ENCODE measurements at regions not wholly inside any gene's neighbourhood (a gene's known extent, or its start where the extent isn't known, plus 50 kb on each side); places are given as distances from the start of the nearest gene placed in this dataset.

DNA sequence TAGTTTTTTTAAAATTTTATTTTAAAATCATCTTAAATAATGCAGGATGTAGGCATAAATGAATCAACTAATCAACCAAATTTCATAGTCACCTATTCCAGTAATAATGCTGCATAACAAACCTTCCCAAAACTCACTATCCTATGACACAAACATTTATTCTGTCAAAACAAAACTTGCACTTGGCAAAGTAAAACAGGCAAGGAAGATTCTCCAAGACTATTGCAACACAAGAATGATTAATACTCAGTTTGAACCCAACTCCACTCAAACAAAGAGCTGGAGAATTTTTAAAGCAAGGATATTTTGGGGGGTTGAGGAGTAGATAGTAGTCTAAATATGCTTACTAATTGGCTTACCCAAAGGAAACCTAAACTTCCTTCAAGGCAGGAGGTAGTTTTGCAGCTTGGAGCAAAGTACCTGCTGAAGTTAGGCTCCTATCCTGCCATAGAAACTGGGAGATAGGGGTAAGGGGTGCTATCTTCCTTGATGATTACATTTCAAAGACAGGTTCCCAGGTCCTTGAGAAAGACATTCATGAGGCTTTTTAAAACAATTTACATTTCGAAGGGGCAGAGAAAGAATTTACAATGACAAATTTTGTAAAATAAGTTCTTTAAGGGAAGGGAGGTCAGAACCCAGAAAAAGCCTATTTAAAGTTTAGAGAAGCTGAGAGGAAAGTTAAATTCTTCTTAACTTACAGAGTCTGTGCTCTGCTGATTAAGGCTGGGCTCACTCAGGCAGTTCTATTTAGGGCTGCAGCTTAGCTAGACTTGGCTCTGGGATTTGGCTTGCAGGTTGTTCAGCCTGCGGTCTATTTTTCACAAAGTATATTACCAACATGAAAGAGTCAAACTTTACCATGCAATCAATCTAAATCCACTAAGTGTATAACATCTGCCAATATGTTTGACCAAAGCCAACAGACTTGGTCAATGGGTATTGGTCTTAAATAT is 549.0 kb downstream of the KCTD12 start:
- TF ChIP-seq RXRA (IDR thresholded peaks at IDR 0.05) (no peak), NR2F2 (IDR thresholded peaks at IDR 0.05) (no peak), HNF4A (conservative IDR thresholded peaks at IDR 0.05) (no peak), JUND (IDR thresholded peaks at IDR 0.05) (no peak), EGR1 (IDR thresholded peaks at IDR 0.05; ENCODE audit: low read depth in 2 of 2) (no peak), ATF3 (IDR thresholded peaks at IDR 0.05) (no peak), RAD21 (IDR thresholded peaks at IDR 0.05) (no peak), MAX (IDR thresholded peaks at IDR 0.05) (no peak), YY1 (IDR thresholded peaks at IDR 0.05) (no peak), REST (IDR thresholded peaks at IDR 0.05) (no peak), FOXA1 (IDR thresholded peaks at IDR 0.05) (no peak), GABPA (IDR thresholded peaks at IDR 0.05 in 1 of 2, conservative IDR thresholded peaks at IDR 0.05 in 1 of 2) (no peak), SP1 (IDR thresholded peaks at IDR 0.05) (no peak), TAF1 (conservative IDR thresholded peaks at IDR 0.05) (no peak), FOXA2 (IDR thresholded peaks at IDR 0.05) (no peak), HNF4G (IDR thresholded peaks at IDR 0.05) (no peak)
- TF ChIP-seq, protein P1, sequence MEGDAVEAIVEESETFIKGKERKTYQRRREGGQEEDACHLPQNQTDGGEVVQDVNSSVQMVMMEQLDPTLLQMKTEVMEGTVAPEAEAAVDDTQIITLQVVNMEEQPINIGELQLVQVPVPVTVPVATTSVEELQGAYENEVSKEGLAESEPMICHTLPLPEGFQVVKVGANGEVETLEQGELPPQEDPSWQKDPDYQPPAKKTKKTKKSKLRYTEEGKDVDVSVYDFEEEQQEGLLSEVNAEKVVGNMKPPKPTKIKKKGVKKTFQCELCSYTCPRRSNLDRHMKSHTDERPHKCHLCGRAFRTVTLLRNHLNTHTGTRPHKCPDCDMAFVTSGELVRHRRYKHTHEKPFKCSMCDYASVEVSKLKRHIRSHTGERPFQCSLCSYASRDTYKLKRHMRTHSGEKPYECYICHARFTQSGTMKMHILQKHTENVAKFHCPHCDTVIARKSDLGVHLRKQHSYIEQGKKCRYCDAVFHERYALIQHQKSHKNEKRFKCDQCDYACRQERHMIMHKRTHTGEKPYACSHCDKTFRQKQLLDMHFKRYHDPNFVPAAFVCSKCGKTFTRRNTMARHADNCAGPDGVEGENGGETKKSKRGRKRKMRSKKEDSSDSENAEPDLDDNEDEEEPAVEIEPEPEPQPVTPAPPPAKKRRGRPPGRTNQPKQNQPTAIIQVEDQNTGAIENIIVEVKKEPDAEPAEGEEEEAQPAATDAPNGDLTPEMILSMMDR (IDR thresholded peaks at IDR 0.05; ENCODE audit: low read depth, low read length, missing input control), result no peak
- H3K27ac ChIP-seq (ENCODE audit: low read depth in 1 of 2, low read length in 2 of 2), result no peak overlapping the region
- H3K27me3 ChIP-seq (ENCODE audit: control insufficient read depth in 4 of 4, insufficient read depth in 4 of 4, low read length in 3 of 4), result no peaks in the 10 kb centered on the region
- no peak for DNase-seq (ENCODE audit: low spot score)
- no peaks in the 10 kb centered on the region for H3K36me3 ChIP-seq (ENCODE audit: control insufficient read depth in 4 of 4, insufficient read depth in 3 of 4, low read depth in 1 of 4, low read length in 3 of 4)
- no peaks in the 10 kb centered on the region for H3K4me1 ChIP-seq (ENCODE audit: control insufficient read depth in 4 of 4, insufficient read depth in 4 of 4, low read length in 3 of 4)
- H3K4me3 ChIP-seq (ENCODE audit: low read depth in 1 of 3, low read length in 3 of 3), result no peak overlapping the region
- 53% methylated on average over 2 of the region's 2 CpGs for WGBS
- H3K9me3 ChIP-seq (ENCODE audit: control insufficient read depth in 4 of 4, low read length in 3 of 4), result no peaks in the 10 kb centered on the region
- H3K9ac ChIP-seq (ENCODE audit: low read depth in 1 of 2, low read length in 2 of 2), result no peak overlapping the region

GRCh38 chr13:76335463-76335862 is 550.7 kb downstream of the KCTD12 start:
- Histone ChIP-seq H3K27me3 (ENCODE audit: control insufficient read depth in 4 of 4, insufficient read depth in 4 of 4, low read length in 3 of 4) (no peaks in the 10 kb centered on the region), H3K4me1 (ENCODE audit: control insufficient read depth in 4 of 4, insufficient read depth in 4 of 4, low read length in 3 of 4) (no peaks in the 10 kb centered on the region), H3K27ac (ENCODE audit: low read depth in 1 of 2, low read length in 2 of 2) (no peak overlapping the region), H3K9ac (ENCODE audit: low read depth in 1 of 2, low read length in 2 of 2) (no peak overlapping the region), H3K9me3 (ENCODE audit: control insufficient read depth in 4 of 4, low read length in 3 of 4) (no peaks in the 10 kb centered on the region), H3K36me3 (ENCODE audit: control insufficient read depth in 4 of 4, insufficient read depth in 3 of 4, low read depth in 1 of 4, low read length in 3 of 4) (no peaks in the 10 kb centered on the region), H3K4me3 (ENCODE audit: low read depth in 1 of 3, low read length in 3 of 3) (no peak overlapping the region)
- no peak for DNase-seq (ENCODE audit: low spot score)
- TF ChIP-seq ZBTB33 (IDR thresholded peaks at IDR 0.05) (no peak), HNF4G (IDR thresholded peaks at IDR 0.05) (no peak), FOXA1 (IDR thresholded peaks at IDR 0.05) (no peak), RAD21 (IDR thresholded peaks at IDR 0.05) (no peak), NR2F2 (IDR thresholded peaks at IDR 0.05) (no peak), RXRA (IDR thresholded peaks at IDR 0.05) (no peak), ATF3 (IDR thresholded peaks at IDR 0.05) (no peak), SP1 (IDR thresholded peaks at IDR 0.05) (no peak), GABPA (IDR thresholded peaks at IDR 0.05 in 1 of 2, conservative IDR thresholded peaks at IDR 0.05 in 1 of 2) (no peak), JUND (IDR thresholded peaks at IDR 0.05) (no peak), YY1 (IDR thresholded peaks at IDR 0.05) (no peak), MAX (IDR thresholded peaks at IDR 0.05) (no peak), TAF1 (conservative IDR thresholded peaks at IDR 0.05) (no peak), EGR1 (IDR thresholded peaks at IDR 0.05; ENCODE audit: low read depth in 2 of 2) (no peak)
- TF ChIP-seq, protein P1 (IDR thresholded peaks at IDR 0.05; ENCODE audit: low read depth, low read length, missing input control), result no peak

Data from liver (tissue), 8 donors.